GM12892 (cell line): ENCODE measurements at regions not wholly inside any gene's neighbourhood (a gene's known extent, or its start where the extent isn't known, plus 50 kb on each side); places are given as distances from the start of the nearest gene placed in this dataset.

Experiments
- POLR2A ChIP-seq: IDR thresholded peaks from 2 replicates; pipeline ENCODE4 v1.6.1; 2011; ENCODE audit warnings: low read depth, low read length, control low read depth
- POLR2AphosphoS5 ChIP-seq: IDR thresholded peaks from 2 replicates; pipeline ENCODE4 v1.6.1; 2011; ENCODE audit warnings: low read depth, low read length, control low read depth

GRCh38 chr18:71431689-71432088 is 1112.5 kb downstream of the CBLN2 start:
- no peak for TF ChIP-seq POLR2AphosphoS5
- no peak for TF ChIP-seq POLR2A
